ENCODE measurements at regions not wholly inside any gene's neighbourhood (a gene's known extent, or its start where the extent isn't known, plus 50 kb on each side); places are given as distances from the start of the nearest gene placed in this dataset.
A peak's percentile ranks its signal among the peaks of the same experiment; 100 is the strongest.

DNA sequence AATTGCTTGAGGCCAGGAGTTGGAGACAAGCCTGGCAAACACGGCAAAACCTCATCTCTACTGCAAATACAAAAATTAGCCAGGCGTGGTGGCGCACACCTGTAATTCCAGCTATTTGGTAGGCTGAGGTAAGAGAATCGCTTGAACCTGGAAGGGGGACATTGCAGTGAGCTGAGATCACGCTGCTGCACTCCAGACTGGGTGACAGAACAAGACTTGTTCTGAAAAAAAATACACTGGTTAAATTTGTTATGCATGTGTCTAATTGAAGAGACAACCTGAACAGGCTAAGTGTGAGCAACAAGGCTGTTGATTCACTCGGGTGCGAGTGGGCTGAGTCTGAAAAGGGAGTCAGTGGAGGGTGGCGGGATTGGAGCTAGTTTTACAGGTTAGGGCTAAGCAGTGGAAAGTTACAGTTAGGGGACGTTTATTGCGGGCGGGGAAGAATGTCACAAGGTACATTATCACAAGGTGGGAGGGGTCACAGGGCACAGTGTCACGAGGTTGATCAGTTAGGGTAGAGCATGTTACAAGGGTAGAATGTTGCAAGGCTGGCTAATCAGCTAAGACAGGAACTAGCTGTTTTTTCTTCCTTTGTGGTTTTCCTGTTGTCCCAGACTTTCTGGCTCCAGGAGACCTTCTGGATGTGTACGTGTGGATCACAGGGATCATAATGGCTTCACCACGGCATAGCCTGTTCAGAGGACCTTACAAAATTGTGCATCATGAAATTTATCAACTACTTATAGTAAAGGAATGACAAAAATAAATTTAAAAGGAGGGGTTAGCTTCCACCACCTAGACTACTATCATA, 115.8 kb downstream of the NAA11 start (continued):
- TF ChIP-seq, protein P1, sequence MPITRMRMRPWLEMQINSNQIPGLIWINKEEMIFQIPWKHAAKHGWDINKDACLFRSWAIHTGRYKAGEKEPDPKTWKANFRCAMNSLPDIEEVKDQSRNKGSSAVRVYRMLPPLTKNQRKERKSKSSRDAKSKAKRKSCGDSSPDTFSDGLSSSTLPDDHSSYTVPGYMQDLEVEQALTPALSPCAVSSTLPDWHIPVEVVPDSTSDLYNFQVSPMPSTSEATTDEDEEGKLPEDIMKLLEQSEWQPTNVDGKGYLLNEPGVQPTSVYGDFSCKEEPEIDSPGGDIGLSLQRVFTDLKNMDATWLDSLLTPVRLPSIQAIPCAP (CRISPR knock-in tag; IDR thresholded peaks at IDR 0.05; ENCODE audit: borderline replicate concordance), result no peak
- TF ChIP-seq, protein P2, sequence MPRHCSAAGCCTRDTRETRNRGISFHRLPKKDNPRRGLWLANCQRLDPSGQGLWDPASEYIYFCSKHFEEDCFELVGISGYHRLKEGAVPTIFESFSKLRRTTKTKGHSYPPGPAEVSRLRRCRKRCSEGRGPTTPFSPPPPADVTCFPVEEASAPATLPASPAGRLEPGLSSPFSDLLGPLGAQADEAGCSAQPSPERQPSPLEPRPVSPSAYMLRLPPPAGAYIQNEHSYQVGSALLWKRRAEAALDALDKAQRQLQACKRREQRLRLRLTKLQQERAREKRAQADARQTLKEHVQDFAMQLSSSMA (CRISPR knock-in tag; IDR thresholded peaks at IDR 0.05), result peak; percentile 58
- TF ChIP-seq, protein P3, sequence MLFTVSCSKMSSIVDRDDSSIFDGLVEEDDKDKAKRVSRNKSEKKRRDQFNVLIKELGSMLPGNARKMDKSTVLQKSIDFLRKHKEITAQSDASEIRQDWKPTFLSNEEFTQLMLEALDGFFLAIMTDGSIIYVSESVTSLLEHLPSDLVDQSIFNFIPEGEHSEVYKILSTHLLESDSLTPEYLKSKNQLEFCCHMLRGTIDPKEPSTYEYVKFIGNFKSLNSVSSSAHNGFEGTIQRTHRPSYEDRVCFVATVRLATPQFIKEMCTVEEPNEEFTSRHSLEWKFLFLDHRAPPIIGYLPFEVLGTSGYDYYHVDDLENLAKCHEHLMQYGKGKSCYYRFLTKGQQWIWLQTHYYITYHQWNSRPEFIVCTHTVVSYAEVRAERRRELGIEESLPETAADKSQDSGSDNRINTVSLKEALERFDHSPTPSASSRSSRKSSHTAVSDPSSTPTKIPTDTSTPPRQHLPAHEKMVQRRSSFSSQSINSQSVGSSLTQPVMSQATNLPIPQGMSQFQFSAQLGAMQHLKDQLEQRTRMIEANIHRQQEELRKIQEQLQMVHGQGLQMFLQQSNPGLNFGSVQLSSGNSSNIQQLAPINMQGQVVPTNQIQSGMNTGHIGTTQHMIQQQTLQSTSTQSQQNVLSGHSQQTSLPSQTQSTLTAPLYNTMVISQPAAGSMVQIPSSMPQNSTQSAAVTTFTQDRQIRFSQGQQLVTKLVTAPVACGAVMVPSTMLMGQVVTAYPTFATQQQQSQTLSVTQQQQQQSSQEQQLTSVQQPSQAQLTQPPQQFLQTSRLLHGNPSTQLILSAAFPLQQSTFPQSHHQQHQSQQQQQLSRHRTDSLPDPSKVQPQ (CRISPR knock-in tag; IDR thresholded peaks at IDR 0.05; ENCODE audit: borderline replicate concordance), result no peak
- TF ChIP-seq THRAP3 (IDR thresholded peaks at IDR 0.05; ENCODE audit: borderline replicate concordance), result no peak
- TF ChIP-seq, protein P4, sequence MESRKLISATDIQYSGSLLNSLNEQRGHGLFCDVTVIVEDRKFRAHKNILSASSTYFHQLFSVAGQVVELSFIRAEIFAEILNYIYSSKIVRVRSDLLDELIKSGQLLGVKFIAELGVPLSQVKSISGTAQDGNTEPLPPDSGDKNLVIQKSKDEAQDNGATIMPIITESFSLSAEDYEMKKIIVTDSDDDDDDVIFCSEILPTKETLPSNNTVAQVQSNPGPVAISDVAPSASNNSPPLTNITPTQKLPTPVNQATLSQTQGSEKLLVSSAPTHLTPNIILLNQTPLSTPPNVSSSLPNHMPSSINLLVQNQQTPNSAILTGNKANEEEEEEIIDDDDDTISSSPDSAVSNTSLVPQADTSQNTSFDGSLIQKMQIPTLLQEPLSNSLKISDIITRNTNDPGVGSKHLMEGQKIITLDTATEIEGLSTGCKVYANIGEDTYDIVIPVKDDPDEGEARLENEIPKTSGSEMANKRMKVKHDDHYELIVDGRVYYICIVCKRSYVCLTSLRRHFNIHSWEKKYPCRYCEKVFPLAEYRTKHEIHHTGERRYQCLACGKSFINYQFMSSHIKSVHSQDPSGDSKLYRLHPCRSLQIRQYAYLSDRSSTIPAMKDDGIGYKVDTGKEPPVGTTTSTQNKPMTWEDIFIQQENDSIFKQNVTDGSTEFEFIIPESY (CRISPR knock-in tag; IDR thresholded peaks at IDR 0.05), result peak; percentile 26; the same call in 1 of the 2 replicates
- no peak for TF ChIP-seq SRSF3 (IDR thresholded peaks at IDR 0.05; ENCODE audit: insufficient read depth, low read length)
- TF ChIP-seq XRCC5 (IDR thresholded peaks at IDR 0.05; ENCODE audit: low read depth, low read length), result 0 out of 2 replicates have a peak, but pooled peaks have one; percentile 21
- TF ChIP-seq FIP1L1 (IDR thresholded peaks at IDR 0.05; ENCODE audit: low read depth, low read length, poor library complexity, severe bottlenecking), result no peak
- TF ChIP-seq YY1 (IDR thresholded peaks at IDR 0.05; ENCODE audit: borderline replicate concordance in 1 of 3, control insufficient read depth in 1 of 3, extremely low read depth in 1 of 3, insufficient read depth in 3 of 3, insufficient read length in 1 of 3, insufficient replicate concordance in 2 of 3, low read depth in 1 of 3, low read length in 2 of 3), result peak in 1 of 3 experiments; percentile 71
- TF ChIP-seq NFE2 (IDR thresholded peaks at IDR 0.05; ENCODE audit: low read depth), result no peak; the same call in 1 of the 2 replicates
- TF ChIP-seq, protein P5, sequence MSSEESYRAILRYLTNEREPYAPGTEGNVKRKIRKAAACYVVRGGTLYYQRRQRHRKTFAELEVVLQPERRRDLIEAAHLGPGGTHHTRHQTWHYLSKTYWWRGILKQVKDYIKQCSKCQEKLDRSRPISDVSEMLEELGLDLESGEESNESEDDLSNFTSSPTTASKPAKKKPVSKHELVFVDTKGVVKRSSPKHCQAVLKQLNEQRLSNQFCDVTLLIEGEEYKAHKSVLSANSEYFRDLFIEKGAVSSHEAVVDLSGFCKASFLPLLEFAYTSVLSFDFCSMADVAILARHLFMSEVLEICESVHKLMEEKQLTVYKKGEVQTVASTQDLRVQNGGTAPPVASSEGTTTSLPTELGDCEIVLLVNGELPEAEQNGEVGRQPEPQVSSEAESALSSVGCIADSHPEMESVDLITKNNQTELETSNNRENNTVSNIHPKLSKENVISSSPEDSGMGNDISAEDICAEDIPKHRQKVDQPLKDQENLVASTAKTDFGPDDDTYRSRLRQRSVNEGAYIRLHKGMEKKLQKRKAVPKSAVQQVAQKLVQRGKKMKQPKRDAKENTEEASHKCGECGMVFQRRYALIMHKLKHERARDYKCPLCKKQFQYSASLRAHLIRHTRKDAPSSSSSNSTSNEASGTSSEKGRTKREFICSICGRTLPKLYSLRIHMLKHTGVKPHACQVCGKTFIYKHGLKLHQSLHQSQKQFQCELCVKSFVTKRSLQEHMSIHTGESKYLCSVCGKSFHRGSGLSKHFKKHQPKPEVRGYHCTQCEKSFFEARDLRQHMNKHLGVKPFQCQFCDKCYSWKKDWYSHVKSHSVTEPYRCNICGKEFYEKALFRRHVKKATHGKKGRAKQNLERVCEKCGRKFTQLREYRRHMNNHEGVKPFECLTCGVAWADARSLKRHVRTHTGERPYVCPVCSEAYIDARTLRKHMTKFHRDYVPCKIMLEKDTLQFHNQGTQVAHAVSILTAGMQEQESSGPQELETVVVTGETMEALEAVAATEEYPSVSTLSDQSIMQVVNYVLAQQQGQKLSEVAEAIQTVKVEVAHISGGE (CRISPR knock-in tag; IDR thresholded peaks at IDR 0.05), result no peak
- no peak for TF ChIP-seq HEY1 (CRISPR knock-in tag; IDR thresholded peaks at IDR 0.05; ENCODE audit: borderline replicate concordance)

Data from K562 (cell line).